ENCODE measurements at regions not wholly inside any gene's neighbourhood (a gene's known extent, or its start where the extent isn't known, plus 50 kb on each side); places are given as distances from the start of the nearest gene placed in this dataset.

DNA sequence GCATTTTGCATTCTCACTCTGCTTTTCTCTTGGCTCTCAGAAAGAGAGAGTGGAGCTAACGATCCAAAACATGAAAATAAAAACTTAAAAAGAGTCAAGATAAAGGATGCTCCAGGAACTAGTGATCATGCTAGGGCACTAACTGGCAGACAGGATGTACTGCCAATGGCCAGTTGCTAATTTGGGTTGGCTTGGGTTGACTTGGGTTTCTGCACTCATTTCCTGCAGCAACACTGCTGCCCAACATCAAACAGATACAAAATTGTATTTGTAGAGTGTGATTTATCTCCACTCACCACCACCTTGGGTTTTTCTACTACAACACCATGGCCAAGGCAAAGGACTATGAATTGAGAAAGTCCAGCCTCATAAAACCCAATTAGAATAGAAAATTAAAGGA, 662.3 kb upstream of the PTBP2 start:
- no peaks in the 10 kb centered on the region for H3K4me1 Mint-ChIP-seq (ENCODE audit: low read depth)
- H3K27ac Mint-ChIP-seq, result no peak overlapping the region
- H3K9me3 Mint-ChIP-seq, result peaks cover 4% of the 10 kb centered on the region
- H3K27me3 Mint-ChIP-seq, result no peaks in the 10 kb centered on the region
- H3K4me3 Mint-ChIP-seq, result no peak overlapping the region
- no peaks in the 10 kb centered on the region for H3K36me3 Mint-ChIP-seq (ENCODE audit: low read depth)

DNA sequence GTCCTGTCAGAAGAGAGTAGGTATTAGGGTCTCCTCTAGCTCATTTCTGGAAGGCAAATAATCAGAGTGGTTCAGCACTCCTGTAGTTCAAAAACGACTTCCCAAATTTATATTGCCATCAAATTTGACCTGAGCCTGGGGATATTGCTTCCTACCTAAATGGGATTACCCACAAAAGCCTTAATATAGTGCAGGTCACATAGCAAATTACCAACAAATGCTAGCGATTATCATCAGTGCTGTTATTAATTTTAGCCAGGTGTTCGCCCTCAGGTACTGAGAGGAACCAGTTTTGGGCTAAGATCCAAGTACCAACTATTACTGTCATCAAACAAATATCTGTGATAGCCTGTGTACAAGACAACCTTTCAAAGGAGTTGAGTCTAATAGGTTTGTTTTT, 661.8 kb upstream of the PTBP2 start:
- H3K27ac Mint-ChIP-seq, result no peak overlapping the region
- H3K4me1 Mint-ChIP-seq (ENCODE audit: low read depth), result no peaks in the 10 kb centered on the region
- no peak overlapping the region for H3K4me3 Mint-ChIP-seq
- peaks cover 4% of the 10 kb centered on the region for H3K9me3 Mint-ChIP-seq
- H3K27me3 Mint-ChIP-seq, result no peaks in the 10 kb centered on the region
- no peaks in the 10 kb centered on the region for H3K36me3 Mint-ChIP-seq (ENCODE audit: low read depth)

DNA sequence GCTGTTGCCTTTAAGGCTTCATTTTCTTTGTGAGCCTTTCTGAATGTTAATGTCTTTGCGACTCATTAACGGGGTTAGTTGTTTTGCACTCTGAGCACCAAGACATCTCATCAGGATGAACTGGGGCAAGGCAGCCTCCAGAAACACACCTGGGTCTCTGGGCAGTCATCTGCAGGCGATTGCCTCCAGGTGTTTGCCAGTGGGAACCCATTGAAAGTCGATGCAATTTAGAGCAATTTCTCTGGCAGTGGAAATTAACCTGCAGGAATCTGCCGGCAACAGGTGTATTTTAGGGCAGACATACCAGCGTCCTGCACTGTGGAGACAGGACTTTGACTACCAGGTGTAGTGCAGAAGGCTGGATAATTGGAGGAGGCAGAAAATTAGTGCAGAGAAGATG, 661.0 kb upstream of the PTBP2 start:
- Mint-ChIP-seq H3K4me3 (no peak overlapping the region), H3K27ac (no peak overlapping the region), H3K9me3 (peaks cover 4% of the 10 kb centered on the region), H3K27me3 (no peaks in the 10 kb centered on the region), H3K36me3 (ENCODE audit: low read depth) (no peaks in the 10 kb centered on the region), H3K4me1 (ENCODE audit: low read depth) (no peaks in the 10 kb centered on the region)

DNA sequence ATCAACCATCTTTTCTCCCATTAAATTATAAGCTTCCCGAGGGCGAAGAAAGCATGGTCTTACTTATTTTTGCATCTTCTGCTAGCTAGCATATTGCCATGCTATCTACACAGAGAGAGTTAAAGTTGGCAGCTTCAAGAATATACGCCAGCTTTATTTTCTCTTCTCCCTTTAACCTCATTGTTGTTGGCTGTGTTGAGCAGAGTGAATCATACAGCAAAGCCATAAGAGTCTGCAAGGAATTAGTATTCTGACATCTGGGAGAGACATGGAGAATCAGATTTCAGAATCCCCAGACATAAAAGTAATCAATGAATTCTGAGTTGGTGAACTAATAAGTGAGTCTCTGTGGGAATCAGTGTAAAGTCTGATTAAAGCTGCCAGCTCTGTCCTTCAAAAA, 649.6 kb upstream of the PTBP2 start:
- H3K4me3 Mint-ChIP-seq, result no peak overlapping the region
- H3K27me3 Mint-ChIP-seq, result no peaks in the 10 kb centered on the region
- H3K9me3 Mint-ChIP-seq, result peaks cover 6% of the 10 kb centered on the region
- no peak overlapping the region for H3K27ac Mint-ChIP-seq
- no peaks in the 10 kb centered on the region for H3K36me3 Mint-ChIP-seq (ENCODE audit: low read depth)
- H3K4me1 Mint-ChIP-seq (ENCODE audit: low read depth), result no peaks in the 10 kb centered on the region

GRCh38 chr1:96073100-96073499, 648.5 kb upstream of the PTBP2 start:
- Mint-ChIP-seq H3K4me1 (ENCODE audit: low read depth) (no peaks in the 10 kb centered on the region), H3K27ac (no peak overlapping the region), H3K27me3 (no peaks in the 10 kb centered on the region), H3K9me3 (peaks cover 6% of the 10 kb centered on the region), H3K36me3 (ENCODE audit: low read depth) (no peaks in the 10 kb centered on the region), H3K4me3 (no peak overlapping the region)

- H3K4me1 Mint-ChIP-seq (ENCODE audit: low read depth), result no peaks in the 10 kb centered on the region
- no peaks in the 10 kb centered on the region for H3K27me3 Mint-ChIP-seq
- H3K27ac Mint-ChIP-seq, result no peak overlapping the region
- no peaks in the 10 kb centered on the region for H3K36me3 Mint-ChIP-seq (ENCODE audit: low read depth)
- peaks cover 6% of the 10 kb centered on the region for H3K9me3 Mint-ChIP-seq
- no peak overlapping the region for H3K4me3 Mint-ChIP-seq
Observed at GRCh38 chr1:96074422-96074821, 647.2 kb upstream of the PTBP2 start.

DNA sequence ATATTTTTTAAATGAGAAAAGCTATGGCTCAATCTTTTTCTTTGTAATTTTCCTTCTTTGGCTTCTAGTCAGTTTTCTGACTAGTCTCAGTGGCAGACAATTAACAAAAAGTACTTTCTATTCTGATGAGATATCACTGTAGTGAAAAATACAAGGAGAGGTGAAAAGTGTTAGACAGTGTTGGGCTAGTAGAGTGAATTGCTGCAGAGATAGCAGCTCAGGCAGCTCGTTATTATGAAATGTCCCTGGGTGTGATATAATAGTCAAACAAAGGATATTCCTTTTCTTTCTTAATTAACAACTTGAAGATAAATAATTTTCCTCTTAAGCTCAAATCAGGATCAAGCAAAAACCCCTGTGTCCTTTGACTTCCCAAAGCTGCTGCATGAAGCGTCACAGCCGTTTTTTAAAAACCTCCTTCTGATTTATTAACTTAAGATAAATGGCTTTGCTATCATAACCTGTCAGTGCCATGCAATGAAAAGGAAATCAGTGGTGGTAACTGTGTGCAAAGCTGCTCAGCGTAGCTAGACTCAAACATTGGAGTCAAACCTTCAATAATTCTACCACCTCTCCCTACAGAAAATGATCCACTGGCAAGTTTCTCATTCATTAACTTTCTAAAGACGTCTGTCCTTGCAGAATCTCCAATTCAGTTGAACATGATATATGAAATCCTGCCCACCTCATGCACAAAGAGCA, 646.6 kb upstream of the PTBP2 start:
- H3K36me3 Mint-ChIP-seq (ENCODE audit: low read depth), result no peaks in the 10 kb centered on the region
- no peak overlapping the region for H3K27ac Mint-ChIP-seq
- H3K27me3 Mint-ChIP-seq, result no peaks in the 10 kb centered on the region
- no peak overlapping the region for H3K4me3 Mint-ChIP-seq
- H3K9me3 Mint-ChIP-seq, result peaks cover 4% of the 10 kb centered on the region
- H3K4me1 Mint-ChIP-seq (ENCODE audit: low read depth), result no peaks in the 10 kb centered on the region

DNA sequence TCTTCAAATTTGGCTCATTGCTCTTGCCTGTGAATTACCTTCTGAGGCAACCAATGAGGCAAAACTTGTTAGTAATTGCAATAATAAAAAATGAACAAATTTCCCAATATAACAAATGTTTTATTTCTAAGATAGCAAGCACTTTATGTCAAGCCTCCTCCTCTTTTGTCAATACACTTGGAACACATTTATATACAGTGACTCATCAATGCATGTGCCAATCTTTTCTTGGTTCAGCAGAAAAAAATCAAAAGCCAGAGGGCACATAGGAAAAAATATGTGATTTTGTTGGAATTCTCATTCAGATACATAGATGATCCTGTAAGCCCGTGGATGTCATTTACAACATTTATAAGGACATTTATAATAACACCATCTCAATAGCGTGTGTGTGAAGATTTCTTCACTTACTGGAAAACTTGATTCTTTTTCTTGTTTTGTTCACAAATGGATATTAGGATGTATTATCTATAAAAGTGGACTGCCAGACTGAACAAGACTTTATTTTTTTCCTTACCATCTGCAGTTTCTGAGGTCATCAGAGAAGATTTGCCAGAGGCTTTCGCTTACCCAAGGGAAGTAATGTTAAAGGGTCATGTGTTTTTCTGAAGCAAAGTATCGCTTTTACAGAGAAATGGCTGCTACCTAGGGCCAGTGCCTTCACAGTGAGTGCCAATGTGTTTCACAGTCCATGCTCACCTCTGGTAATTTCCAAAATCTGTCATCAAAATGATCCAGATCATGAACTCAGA, 645.7 kb upstream of the PTBP2 start:
- H3K4me3 Mint-ChIP-seq, result no peak overlapping the region
- no peaks in the 10 kb centered on the region for H3K36me3 Mint-ChIP-seq (ENCODE audit: low read depth)
- no peaks in the 10 kb centered on the region for H3K27me3 Mint-ChIP-seq
- H3K9me3 Mint-ChIP-seq, result peaks cover 3% of the 10 kb centered on the region
- H3K4me1 Mint-ChIP-seq (ENCODE audit: low read depth), result no peaks in the 10 kb centered on the region
- no peak overlapping the region for H3K27ac Mint-ChIP-seq

GRCh38 chr1:96076589-96076988, 645.0 kb upstream of the PTBP2 start:
- no peak overlapping the region for H3K4me3 Mint-ChIP-seq
- H3K36me3 Mint-ChIP-seq (ENCODE audit: low read depth), result no peaks in the 10 kb centered on the region
- H3K9me3 Mint-ChIP-seq, result peaks cover 3% of the 10 kb centered on the region
- H3K27ac Mint-ChIP-seq, result no peak overlapping the region
- no peaks in the 10 kb centered on the region for H3K4me1 Mint-ChIP-seq (ENCODE audit: low read depth)
- no peaks in the 10 kb centered on the region for H3K27me3 Mint-ChIP-seq

GRCh38 chr1:96079581-96079980, 642.0 kb upstream of the PTBP2 start:
- H3K4me3 Mint-ChIP-seq, result no peak overlapping the region
- H3K36me3 Mint-ChIP-seq (ENCODE audit: low read depth), result no peaks in the 10 kb centered on the region
- H3K27me3 Mint-ChIP-seq, result no peaks in the 10 kb centered on the region
- H3K4me1 Mint-ChIP-seq (ENCODE audit: low read depth), result no peaks in the 10 kb centered on the region
- H3K9me3 Mint-ChIP-seq, result no peaks in the 10 kb centered on the region
- no peak overlapping the region for H3K27ac Mint-ChIP-seq

- Mint-ChIP-seq H3K4me1 (ENCODE audit: low read depth) (no peaks in the 10 kb centered on the region), H3K4me3 (no peak overlapping the region), H3K9me3 (no peaks in the 10 kb centered on the region), H3K27ac (no peak overlapping the region), H3K27me3 (no peaks in the 10 kb centered on the region), H3K36me3 (ENCODE audit: low read depth) (no peaks in the 10 kb centered on the region)
Observed at GRCh38 chr1:96080925-96081324, 640.7 kb upstream of the PTBP2 start.

- H3K27ac Mint-ChIP-seq, result no peak overlapping the region
- H3K4me3 Mint-ChIP-seq, result no peak overlapping the region
- no peaks in the 10 kb centered on the region for H3K27me3 Mint-ChIP-seq
- H3K4me1 Mint-ChIP-seq (ENCODE audit: low read depth), result no peaks in the 10 kb centered on the region
- H3K9me3 Mint-ChIP-seq, result no peaks in the 10 kb centered on the region
- no peaks in the 10 kb centered on the region for H3K36me3 Mint-ChIP-seq (ENCODE audit: low read depth)
Observed at GRCh38 chr1:96087719-96088118, 633.9 kb upstream of the PTBP2 start.

DNA sequence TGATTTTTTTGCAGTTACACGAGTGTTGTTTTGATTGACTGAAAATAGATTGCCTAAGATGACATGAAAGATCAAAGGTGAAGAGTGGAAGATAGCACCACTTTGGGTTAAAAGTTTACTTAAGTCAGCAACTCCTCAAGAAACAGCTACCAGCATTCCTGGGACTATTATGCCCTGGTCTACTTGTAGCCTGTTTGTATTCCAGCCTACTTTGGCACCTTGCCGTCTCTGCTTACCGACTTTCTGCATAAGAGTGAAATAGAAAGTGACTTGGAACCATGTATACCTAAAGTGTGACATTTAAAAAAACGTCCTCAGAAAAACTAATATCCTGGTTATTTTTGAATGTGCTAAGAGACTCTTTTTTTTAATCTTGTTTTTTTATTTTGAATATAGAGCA, 631.5 kb upstream of the PTBP2 start:
- no peak overlapping the region for H3K4me3 Mint-ChIP-seq
- H3K4me1 Mint-ChIP-seq (ENCODE audit: low read depth), result no peaks in the 10 kb centered on the region
- no peak overlapping the region for H3K27ac Mint-ChIP-seq
- H3K27me3 Mint-ChIP-seq, result no peaks in the 10 kb centered on the region
- H3K9me3 Mint-ChIP-seq, result peaks cover 3% of the 10 kb centered on the region
- H3K36me3 Mint-ChIP-seq (ENCODE audit: low read depth), result no peaks in the 10 kb centered on the region

GRCh38 chr1:96095849-96096612, 625.6 kb upstream of the PTBP2 start:
- no peak overlapping the region for H3K4me3 Mint-ChIP-seq
- H3K27me3 Mint-ChIP-seq, result no peaks in the 10 kb centered on the region
- H3K9me3 Mint-ChIP-seq, result peaks cover 11% of the 10 kb centered on the region
- no peaks in the 10 kb centered on the region for H3K36me3 Mint-ChIP-seq (ENCODE audit: low read depth)
- no peak overlapping the region for H3K27ac Mint-ChIP-seq
- no peaks in the 10 kb centered on the region for H3K4me1 Mint-ChIP-seq (ENCODE audit: low read depth)

DNA sequence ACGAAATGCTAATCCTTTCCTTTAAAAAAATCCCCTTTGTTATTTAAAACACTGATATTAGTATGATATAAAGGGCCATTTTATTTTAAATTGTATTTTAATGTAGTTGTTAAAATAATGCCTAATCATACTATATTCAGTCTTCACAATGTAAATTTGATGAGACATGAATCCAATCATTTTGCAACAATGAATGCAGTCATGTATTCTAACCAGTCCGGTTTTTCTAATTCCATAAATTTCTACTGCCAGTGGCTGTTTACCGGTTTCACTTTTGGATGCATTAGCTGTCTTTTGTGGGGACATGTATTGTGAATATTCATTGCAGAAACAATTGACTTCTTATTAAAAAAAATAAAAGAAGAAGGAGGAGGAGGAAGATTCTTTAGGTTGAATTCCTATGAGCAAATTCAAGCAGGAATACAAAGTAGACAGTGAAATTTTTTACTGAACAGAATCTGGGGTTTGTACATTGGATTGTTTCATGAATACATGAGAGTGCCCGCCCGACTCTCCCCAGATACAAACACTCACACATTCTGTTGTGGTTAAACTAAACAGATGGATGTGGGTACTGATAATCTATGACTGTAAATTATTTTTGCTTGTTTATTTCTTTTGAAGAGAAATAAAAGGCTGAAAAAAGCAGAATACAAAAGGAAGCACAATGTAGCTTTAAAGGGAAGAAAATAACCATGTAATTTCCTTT, 624.8 kb upstream of the PTBP2 start:
- H3K27ac Mint-ChIP-seq, result no peak overlapping the region
- H3K4me1 Mint-ChIP-seq (ENCODE audit: low read depth), result no peaks in the 10 kb centered on the region
- H3K9me3 Mint-ChIP-seq, result peaks cover 12% of the 10 kb centered on the region
- no peaks in the 10 kb centered on the region for H3K36me3 Mint-ChIP-seq (ENCODE audit: low read depth)
- no peak overlapping the region for H3K4me3 Mint-ChIP-seq
- no peaks in the 10 kb centered on the region for H3K27me3 Mint-ChIP-seq

Measured in stimulated activated naive CD8-positive, alpha-beta T cell treated with anti-CD3 and anti-CD28 coated beads, Interleukin-15, Interleukin-2, amounts not matched to agents 100 ng/mL and 50 ng/mL, for 24 hours (primary cell).